ENCODE measurements at regions not wholly inside any gene's neighbourhood (a gene's known extent, or its start where the extent isn't known, plus 50 kb on each side); places are given as distances from the start of the nearest gene placed in this dataset.

DNA sequence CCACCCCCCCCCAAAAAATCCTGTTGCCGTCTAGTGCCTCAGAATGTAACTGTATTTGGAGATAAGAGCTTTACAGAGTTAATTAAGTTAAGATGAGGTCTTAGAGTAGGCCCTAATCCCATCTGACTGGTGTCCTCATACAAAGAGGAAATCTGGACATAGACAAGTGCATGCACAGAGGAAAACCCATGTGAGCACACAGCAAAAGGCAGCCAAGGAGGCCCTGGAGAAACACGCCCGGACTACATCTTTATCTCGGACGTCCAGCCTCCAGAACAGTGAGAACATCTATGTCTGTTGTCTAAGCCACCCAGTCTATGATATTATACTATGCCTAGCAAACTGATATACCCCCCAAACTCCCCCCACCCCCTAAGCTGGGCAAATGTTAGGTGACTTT, 193.8 kb downstream of the KATNAL1 start:
- no peak overlapping the region for H3K4me3 ChIP-seq (ENCODE audit: low read depth in 2 of 2, low read length in 2 of 2)
- H3K27ac ChIP-seq (ENCODE audit: low read length) = no peak overlapping the region
- H3K36me3 ChIP-seq (ENCODE audit: control insufficient read depth, insufficient read depth, low read length) = no peaks in the 10 kb centered on the region
- ATAC-seq = no peak
- no TSS peak for BruUV-seq (replicated peaks)
- H3K27me3 ChIP-seq (ENCODE audit: control insufficient read depth, insufficient read depth, low read length) = no peaks in the 10 kb centered on the region
- ChIA-PET POLR2A (no interaction called here), CTCF (interaction anchor here (0.6 to 4.4 kb wide), 6 partner anchors 11 to 642 kb away, joined by 4 to 33 read pairs (median 4); no protein-coding TSS in a partner anchor)
- TF ChIP-seq POLR2AphosphoS5 (IDR thresholded peaks at IDR 0.05; ENCODE audit: low read depth, low read length) (no peak), TCF7L2 (IDR thresholded peaks at IDR 0.05; ENCODE audit: low read depth, low read length) (no peak), SIN3A (IDR thresholded peaks at IDR 0.05; ENCODE audit: borderline replicate concordance, insufficient read depth, low read depth, low read length) (no peak)
- no peak for DNase-seq (ENCODE audit: low read depth, low spot score)
- in situ Hi-C loops (cut with HindIII; ENCODE audit: low pct_unique_long_range_greater_than_20kb, low sequenced_read_pairs) = no loop called here
- H3K9me3 ChIP-seq (ENCODE audit: control insufficient read depth, insufficient read depth, low read depth, low read length) = no peaks in the 10 kb centered on the region
- intact Hi-C loops (cut with micrococcal nuclease; ENCODE audit: unreplicated experiment) = loop anchor here (2.0 kb wide), 1 partner anchor 267 kb away; no protein-coding TSS in a partner anchor
- peaks cover 3% of the 10 kb centered on the region for H3K4me1 ChIP-seq (ENCODE audit: control insufficient read depth, insufficient read depth, low read length)

DNA sequence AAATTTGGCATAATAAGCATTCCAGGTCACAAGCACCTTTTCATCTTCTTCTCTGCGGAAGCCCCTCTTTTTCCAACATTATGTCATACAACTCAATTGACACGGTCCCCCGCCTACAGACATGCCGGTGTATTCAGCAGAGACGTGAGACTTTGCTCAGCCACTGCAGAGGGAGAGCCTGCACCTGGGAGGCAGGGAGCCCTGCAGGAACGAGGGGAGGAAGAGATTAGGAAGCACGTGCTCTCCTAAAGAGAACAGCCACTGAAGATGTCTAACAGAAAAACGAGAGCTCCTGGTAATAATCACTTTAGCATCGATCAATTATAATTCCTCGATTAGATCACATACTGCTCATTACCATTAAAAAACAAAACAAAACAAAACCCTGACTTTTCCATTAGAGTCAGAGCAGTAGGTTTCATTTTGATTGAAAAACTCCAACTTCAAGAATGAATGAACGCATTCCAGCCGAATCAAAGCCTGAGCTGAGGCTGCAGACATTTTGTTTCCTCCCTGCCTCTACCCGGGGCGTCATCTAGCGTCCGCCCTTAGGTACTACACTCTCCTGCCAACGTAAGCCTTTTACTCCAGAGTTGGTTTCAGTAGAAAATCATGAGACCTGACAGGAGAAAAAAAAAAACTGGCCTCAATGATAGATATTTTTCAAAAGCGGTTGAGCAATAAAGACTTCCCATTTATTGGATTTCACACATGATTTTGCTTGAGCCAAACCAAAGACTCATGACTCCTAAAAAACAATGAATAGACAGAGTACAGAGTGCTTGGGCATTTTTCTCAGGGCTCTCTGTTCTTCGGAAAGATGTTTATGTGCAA, 194.5 kb downstream of the KATNAL1 start:
- Histone ChIP-seq H3K27me3 (ENCODE audit: control insufficient read depth, insufficient read depth, low read length) (no peaks in the 10 kb centered on the region), H3K9me3 (ENCODE audit: control insufficient read depth, insufficient read depth, low read depth, low read length) (no peaks in the 10 kb centered on the region), H3K27ac (ENCODE audit: low read length) (no peak overlapping the region), H3K4me3 (ENCODE audit: low read depth in 2 of 2, low read length in 2 of 2) (peak overlapping the region; percentile 29), H3K36me3 (ENCODE audit: control insufficient read depth, insufficient read depth, low read length) (no peaks in the 10 kb centered on the region), H3K4me1 (ENCODE audit: control insufficient read depth, insufficient read depth, low read length) (peaks cover 3% of the 10 kb centered on the region)
- ChIA-PET CTCF (interaction anchor here (0.6 to 4.4 kb wide), 7 partner anchors 11 to 605 kb away, joined by 3 to 33 read pairs (median 4); no protein-coding TSS in a partner anchor), POLR2A (interaction anchor here (0.7 kb wide), 1 partner anchor 271 kb away, joined by 4 read pairs; no protein-coding TSS in a partner anchor)
- DNase-seq (ENCODE audit: low read depth, low spot score) (peak; percentile 62), ATAC-seq (peak; percentile 69; the same call in 1 of the 2 replicates)
- TF ChIP-seq POLR2AphosphoS5 (IDR thresholded peaks at IDR 0.05; ENCODE audit: low read depth, low read length) = no peak
- peak; percentile 96 for TF ChIP-seq CTCF (IDR thresholded peaks at IDR 0.05)
- TF ChIP-seq SIN3A (IDR thresholded peaks at IDR 0.05; ENCODE audit: borderline replicate concordance, insufficient read depth, low read depth, low read length) = no peak
- TF ChIP-seq REST (IDR thresholded peaks at IDR 0.05; ENCODE audit: insufficient read depth in 1 of 2, low read depth in 2 of 2, low read length in 1 of 2) = no peak
- TF ChIP-seq TCF7L2 (IDR thresholded peaks at IDR 0.05; ENCODE audit: low read depth, low read length) = no peak
- no TSS peak for BruUV-seq (replicated peaks)
- intact Hi-C loops (cut with micrococcal nuclease; ENCODE audit: unreplicated experiment) = loop anchor here (2.0 kb wide), 1 partner anchor 266 kb away; no protein-coding TSS in a partner anchor
- in situ Hi-C loops (cut with HindIII; ENCODE audit: low pct_unique_long_range_greater_than_20kb, low sequenced_read_pairs) = no loop called here
